ENCODE measurements at regions not wholly inside any gene's neighbourhood (a gene's known extent, or its start where the extent isn't known, plus 50 kb on each side); places are given as distances from the start of the nearest gene placed in this dataset.

DNA sequence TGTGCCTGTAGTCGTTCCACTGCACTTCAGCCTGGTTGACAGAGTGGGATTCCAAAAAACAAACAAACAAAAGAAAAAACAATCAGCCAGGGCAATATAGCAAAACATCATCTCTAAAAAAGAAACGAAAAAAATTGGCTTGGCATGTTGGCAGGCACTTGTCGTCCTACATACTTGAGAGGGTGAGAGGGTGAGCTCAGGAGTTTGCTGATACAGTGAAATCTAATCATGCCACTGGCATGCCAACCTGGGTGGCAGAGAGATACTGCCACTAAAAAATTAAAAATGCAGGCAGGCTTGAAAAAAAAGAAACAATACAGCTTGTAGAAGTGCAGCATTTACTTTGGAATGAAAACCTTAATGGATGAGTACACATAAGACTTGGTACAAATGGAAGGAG is 282.9 kb upstream of the RGPD4 start:
- no peaks in the 10 kb centered on the region for H3K9me3 ChIP-seq (ENCODE audit: low read length)
- TF ChIP-seq EZH2 (IDR thresholded peaks at IDR 0.05; ENCODE audit: borderline replicate concordance, insufficient read depth, low read length, poor library complexity, severe bottlenecking), result no peak
- no peak overlapping the region for H2AFZ ChIP-seq (ENCODE audit: low read depth, low read length)
- no peaks in the 10 kb centered on the region for H3F3A ChIP-seq (ENCODE audit: insufficient read depth, low read length, poor library complexity, severe bottlenecking)
- H3K27me3 ChIP-seq (ENCODE audit: insufficient read depth, low read depth, low read length), result no peaks in the 10 kb centered on the region
- H4K20me1 ChIP-seq (ENCODE audit: insufficient read depth), result no peaks in the 10 kb centered on the region
- H3K9me2 ChIP-seq (ENCODE audit: insufficient read depth, low read length), result no peaks in the 10 kb centered on the region
- H3K4me3 ChIP-seq (ENCODE audit: low read length), result no peak overlapping the region
- no peak overlapping the region for H3K4me2 ChIP-seq (ENCODE audit: low read length)
- H3K36me3 ChIP-seq (ENCODE audit: insufficient read depth, low read length), result no peaks in the 10 kb centered on the region
- H3K9ac ChIP-seq (ENCODE audit: low read length), result no peak overlapping the region
- H3K79me2 ChIP-seq (replicated peaks; ENCODE audit: insufficient read depth, low read length), result no peaks in the 10 kb centered on the region
- H3K27ac ChIP-seq (ENCODE audit: low read length), result no peak overlapping the region

- Histone ChIP-seq H3K4me2 (ENCODE audit: low read length) (no peak overlapping the region), H3K9me2 (ENCODE audit: insufficient read depth, low read length) (no peaks in the 10 kb centered on the region), H3K4me3 (ENCODE audit: low read length) (no peak overlapping the region), H3K27ac (ENCODE audit: low read length) (no peak overlapping the region), H3K36me3 (ENCODE audit: insufficient read depth, low read length) (no peaks in the 10 kb centered on the region), H4K20me1 (ENCODE audit: insufficient read depth) (no peaks in the 10 kb centered on the region), H3K27me3 (ENCODE audit: insufficient read depth, low read depth, low read length) (no peaks in the 10 kb centered on the region), H3K79me2 (replicated peaks; ENCODE audit: insufficient read depth, low read length) (no peaks in the 10 kb centered on the region), H3F3A (ENCODE audit: insufficient read depth, low read length, poor library complexity, severe bottlenecking) (no peaks in the 10 kb centered on the region), H3K9me3 (ENCODE audit: low read length) (no peaks in the 10 kb centered on the region), H3K9ac (ENCODE audit: low read length) (no peak overlapping the region), H2AFZ (ENCODE audit: low read depth, low read length) (no peak overlapping the region)
- TF ChIP-seq SMC3 (conservative IDR thresholded peaks at IDR 0.05; ENCODE audit: poor library complexity) (no peak), TAF1 (IDR thresholded peaks at IDR 0.05; ENCODE audit: low read depth) (no peak), EZH2 (IDR thresholded peaks at IDR 0.05; ENCODE audit: borderline replicate concordance, insufficient read depth, low read length, poor library complexity, severe bottlenecking) (no peak), MXI1 (conservative IDR thresholded peaks at IDR 0.05; ENCODE audit: poor library complexity, severe bottlenecking) (no peak), POLR2AphosphoS5 (IDR thresholded peaks at IDR 0.05) (no peak), EP300 (conservative IDR thresholded peaks at IDR 0.05; ENCODE audit: poor library complexity, severe bottlenecking) (no peak)
- TF ChIP-seq, protein P1, sequence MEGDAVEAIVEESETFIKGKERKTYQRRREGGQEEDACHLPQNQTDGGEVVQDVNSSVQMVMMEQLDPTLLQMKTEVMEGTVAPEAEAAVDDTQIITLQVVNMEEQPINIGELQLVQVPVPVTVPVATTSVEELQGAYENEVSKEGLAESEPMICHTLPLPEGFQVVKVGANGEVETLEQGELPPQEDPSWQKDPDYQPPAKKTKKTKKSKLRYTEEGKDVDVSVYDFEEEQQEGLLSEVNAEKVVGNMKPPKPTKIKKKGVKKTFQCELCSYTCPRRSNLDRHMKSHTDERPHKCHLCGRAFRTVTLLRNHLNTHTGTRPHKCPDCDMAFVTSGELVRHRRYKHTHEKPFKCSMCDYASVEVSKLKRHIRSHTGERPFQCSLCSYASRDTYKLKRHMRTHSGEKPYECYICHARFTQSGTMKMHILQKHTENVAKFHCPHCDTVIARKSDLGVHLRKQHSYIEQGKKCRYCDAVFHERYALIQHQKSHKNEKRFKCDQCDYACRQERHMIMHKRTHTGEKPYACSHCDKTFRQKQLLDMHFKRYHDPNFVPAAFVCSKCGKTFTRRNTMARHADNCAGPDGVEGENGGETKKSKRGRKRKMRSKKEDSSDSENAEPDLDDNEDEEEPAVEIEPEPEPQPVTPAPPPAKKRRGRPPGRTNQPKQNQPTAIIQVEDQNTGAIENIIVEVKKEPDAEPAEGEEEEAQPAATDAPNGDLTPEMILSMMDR (IDR thresholded peaks at IDR 0.05; ENCODE audit: poor library complexity, severe bottlenecking), result no peak
Observed at GRCh38 chr2:107545066-107545465, 281.6 kb upstream of the RGPD4 start.

DNA sequence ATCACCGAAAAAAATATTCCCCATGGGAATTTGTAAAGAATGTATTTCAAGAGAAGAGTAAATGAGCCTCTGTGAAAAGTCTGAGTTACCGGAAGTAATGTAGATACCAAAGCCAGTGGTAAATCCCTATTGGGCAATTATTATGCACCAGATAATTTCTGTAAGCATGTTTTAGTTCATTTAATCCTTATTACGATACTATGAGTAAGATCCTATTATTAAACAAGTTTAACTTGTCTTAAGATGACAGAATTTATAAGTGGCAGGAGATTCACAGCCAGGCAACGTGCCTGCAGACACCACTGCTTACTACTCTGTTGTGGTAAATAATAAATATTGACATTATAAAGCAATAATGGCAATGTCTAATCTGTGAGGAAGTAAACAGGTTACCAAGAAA is 280.8 kb upstream of the RGPD4 start:
- Histone ChIP-seq H3K9me3 (ENCODE audit: low read length) (no peaks in the 10 kb centered on the region), H3K4me2 (ENCODE audit: low read length) (no peak overlapping the region), H2AFZ (ENCODE audit: low read depth, low read length) (no peak overlapping the region), H3K27me3 (ENCODE audit: insufficient read depth, low read depth, low read length) (no peaks in the 10 kb centered on the region), H3K79me2 (replicated peaks; ENCODE audit: insufficient read depth, low read length) (no peaks in the 10 kb centered on the region), H3K27ac (ENCODE audit: low read length) (no peak overlapping the region), H3K36me3 (ENCODE audit: insufficient read depth, low read length) (no peaks in the 10 kb centered on the region), H3F3A (ENCODE audit: insufficient read depth, low read length, poor library complexity, severe bottlenecking) (no peaks in the 10 kb centered on the region), H3K9ac (ENCODE audit: low read length) (no peak overlapping the region), H3K4me3 (ENCODE audit: low read length) (no peak overlapping the region), H3K9me2 (ENCODE audit: insufficient read depth, low read length) (no peaks in the 10 kb centered on the region), H4K20me1 (ENCODE audit: insufficient read depth) (no peaks in the 10 kb centered on the region)
- TF ChIP-seq EP300 (conservative IDR thresholded peaks at IDR 0.05; ENCODE audit: poor library complexity, severe bottlenecking) (no peak), REST (IDR thresholded peaks at IDR 0.05; ENCODE audit: borderline replicate concordance) (no peak), RAD21 (conservative IDR thresholded peaks at IDR 0.05) (no peak), MXI1 (conservative IDR thresholded peaks at IDR 0.05; ENCODE audit: poor library complexity, severe bottlenecking) (no peak), SMC3 (conservative IDR thresholded peaks at IDR 0.05; ENCODE audit: poor library complexity) (no peak), POLR2AphosphoS5 (IDR thresholded peaks at IDR 0.05) (no peak), EZH2 (IDR thresholded peaks at IDR 0.05; ENCODE audit: borderline replicate concordance, insufficient read depth, low read length, poor library complexity, severe bottlenecking) (no peak), TAF1 (IDR thresholded peaks at IDR 0.05; ENCODE audit: low read depth) (no peak)
- TF ChIP-seq, protein P1 (IDR thresholded peaks at IDR 0.05; ENCODE audit: poor library complexity, severe bottlenecking), result no peak
